Smooth muscle cell (in vitro differentiated cells): ENCODE measurements at regions not wholly inside any gene's neighbourhood (a gene's known extent, or its start where the extent isn't known, plus 50 kb on each side); places are given as distances from the start of the nearest gene placed in this dataset.

Experiments used
- DNase-seq: peaks from one replicate; lab custom pipeline; 2025; ENCODE audit not compliant: unreplicated experiment; lab: John Stamatoyannopoulos, UW
- H2AFZ ChIP-seq: fragments of 200-600 bp; sonication (generic); 2 replicates; pipeline ENCODE4 v1.6.0; 2016; ENCODE audit warnings: antibody characterized with exemption, low read depth, mild to moderate bottlenecking
- H3F3A ChIP-seq: fragments of 200-600 bp; sonication (generic); 2 replicates; pipeline ENCODE4 v1.6.0; 2017; ENCODE audit warnings: antibody characterized with exemption, low read depth
- H3K27ac ChIP-seq: fragments of 200-600 bp; sonication (generic); 2 replicates; pipeline ENCODE4 v1.5.1; 2016; ENCODE audit warnings: low read depth, mild to moderate bottlenecking
- H3K27me3 ChIP-seq: fragments of 200-600 bp; sonication (generic); 2 replicates; pipeline ENCODE4 v1.6.1; 2016; ENCODE audit warnings: low read depth, mild to moderate bottlenecking
- H3K36me3 ChIP-seq: fragments of 200-600 bp; sonication (generic); 2 replicates; pipeline ENCODE4 v1.5.1; 2016; ENCODE audit warnings: low read depth
- H3K4me1 ChIP-seq: fragments of 200-600 bp; sonication (generic); 2 replicates; pipeline ENCODE4 v1.5.1; 2016; ENCODE audit warnings: low read depth
- H3K4me2 ChIP-seq: fragments of 200-600 bp; sonication (generic); 2 replicates; pipeline ENCODE4 v1.6.0; 2016; ENCODE audit warnings: mild to moderate bottlenecking
- H3K4me3 ChIP-seq: fragments of 200-600 bp; sonication (generic); 2 replicates; pipeline ENCODE4 v1.5.1; 2016; ENCODE audit warnings: mild to moderate bottlenecking
- H3K79me2 ChIP-seq: fragments of 200-600 bp; sonication (generic); 2 replicates; pipeline ENCODE4 v1.6.0; 2016; ENCODE audit warnings: low read depth, mild to moderate bottlenecking
- H3K9ac ChIP-seq: fragments of 200-600 bp; sonication (generic); 2 replicates; pipeline ENCODE4 v1.6.0; 2016; ENCODE audit warnings: low read depth
- H3K9me3 ChIP-seq: fragments of 200-600 bp; sonication (generic); replicated peaks from 2 replicates; pipeline ENCODE4 v1.5.1; 2016; ENCODE audit warnings: low read depth
- H4K20me1 ChIP-seq: fragments of 200-600 bp; sonication (generic); 2 replicates; pipeline ENCODE4 v1.6.0; 2016; ENCODE audit warnings: low read depth
- CTCF ChIP-seq: fragments of 200-600 bp; sonication (generic); IDR thresholded peaks from 2 replicates; pipeline ENCODE4 v1.5.1; 2017; ENCODE audit warnings: borderline replicate concordance, mild to moderate bottlenecking, antibody characterized with exemption; ENCODE audit not compliant: insufficient read depth, poor library complexity, severe bottlenecking
- WGBS: methylation state at CpG from one replicate; pipeline ENCODE4 v1.1.7; 2016; ENCODE audit warnings: low lambda C conversion rate; 5-methylcytosine and 5-hydroxymethylcytosine counted together

DNA sequence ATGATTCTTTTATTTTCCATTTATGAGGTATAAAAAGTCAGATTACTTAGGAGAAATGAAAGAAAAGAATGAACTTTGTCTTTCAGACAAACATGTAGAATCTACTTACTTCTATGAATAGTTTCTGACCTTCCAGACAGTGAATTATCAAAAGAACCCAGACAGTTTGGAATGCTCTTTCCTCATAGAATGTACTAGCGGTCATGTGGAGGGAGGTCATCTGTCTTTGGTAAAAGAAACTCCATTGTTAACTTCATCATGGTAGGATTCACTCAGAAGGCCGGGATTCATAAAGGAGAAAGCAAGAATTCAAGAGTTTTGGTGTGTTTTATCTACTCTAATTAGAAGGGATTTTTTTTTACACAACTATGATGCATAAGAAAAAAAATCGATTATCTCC, 144.8 kb upstream of the ZNF804B start:
- no peaks in the 10 kb centered on the region for H3K4me1 ChIP-seq
- H3F3A ChIP-seq: no peaks in the 10 kb centered on the region
- H3K9me3 ChIP-seq: no peaks in the 10 kb centered on the region
- DNase-seq: no peak
- H3K79me2 ChIP-seq: no peaks in the 10 kb centered on the region
- no peak overlapping the region for H2AFZ ChIP-seq
- H3K9ac ChIP-seq: no peak overlapping the region
- no peak overlapping the region for H3K4me2 ChIP-seq
- 89% methylated on average over 3 of the region's 3 CpGs for WGBS
- H3K36me3 ChIP-seq: no peaks in the 10 kb centered on the region
- no peak overlapping the region for H3K27ac ChIP-seq
- no peak for TF ChIP-seq CTCF
- no peak overlapping the region for H3K4me3 ChIP-seq
- no peaks in the 10 kb centered on the region for H4K20me1 ChIP-seq
- no peaks in the 10 kb centered on the region for H3K27me3 ChIP-seq

GRCh38 chr7:88610942-88611341, 148.6 kb upstream of the ZNF804B start:
- Histone ChIP-seq H3K27me3 (no peaks in the 10 kb centered on the region), H3K4me2 (no peak overlapping the region), H2AFZ (no peak overlapping the region), H3K27ac (no peak overlapping the region), H3K9ac (no peak overlapping the region), H3F3A (no peaks in the 10 kb centered on the region), H3K79me2 (no peaks in the 10 kb centered on the region), H3K4me3 (no peak overlapping the region), H3K4me1 (no peaks in the 10 kb centered on the region), H4K20me1 (no peaks in the 10 kb centered on the region), H3K9me3 (no peaks in the 10 kb centered on the region), H3K36me3 (no peaks in the 10 kb centered on the region)
- no peak for DNase-seq
- TF ChIP-seq CTCF: no peak
- 84% methylated on average over 4 of the region's 4 CpGs for WGBS

DNA sequence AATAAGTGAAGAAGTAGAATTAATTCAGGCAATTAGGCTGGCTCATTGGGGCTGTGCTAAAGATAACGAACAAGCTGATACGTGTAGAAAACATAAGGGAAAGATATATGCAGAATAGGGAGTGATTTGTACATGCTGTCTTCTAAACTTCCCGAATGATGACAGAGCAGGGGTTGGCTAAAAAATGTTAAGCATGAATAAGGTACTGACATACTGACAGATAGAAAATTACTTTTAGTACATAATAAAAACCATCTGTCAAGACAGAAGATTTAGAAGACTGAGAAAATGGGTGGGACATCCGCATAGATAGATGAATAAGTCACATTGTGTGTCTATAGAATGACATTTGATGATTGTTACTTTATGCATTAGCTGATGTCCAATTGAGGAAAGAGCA, 158.8 kb upstream of the ZNF804B start:
- H3K36me3 ChIP-seq: no peaks in the 10 kb centered on the region
- H3K27ac ChIP-seq: no peak overlapping the region
- no peak for TF ChIP-seq CTCF
- H2AFZ ChIP-seq: no peak overlapping the region
- no peaks in the 10 kb centered on the region for H3K9me3 ChIP-seq
- H3K4me2 ChIP-seq: no peak overlapping the region
- WGBS: 92% methylated on average over 4 of the region's 4 CpGs
- peaks cover 6% of the 10 kb centered on the region for H3K4me1 ChIP-seq
- no peak overlapping the region for H3K4me3 ChIP-seq
- no peak for DNase-seq
- H3K27me3 ChIP-seq: no peaks in the 10 kb centered on the region
- no peaks in the 10 kb centered on the region for H4K20me1 ChIP-seq
- no peaks in the 10 kb centered on the region for H3F3A ChIP-seq
- H3K9ac ChIP-seq: no peak overlapping the region
- H3K79me2 ChIP-seq: no peaks in the 10 kb centered on the region

DNA sequence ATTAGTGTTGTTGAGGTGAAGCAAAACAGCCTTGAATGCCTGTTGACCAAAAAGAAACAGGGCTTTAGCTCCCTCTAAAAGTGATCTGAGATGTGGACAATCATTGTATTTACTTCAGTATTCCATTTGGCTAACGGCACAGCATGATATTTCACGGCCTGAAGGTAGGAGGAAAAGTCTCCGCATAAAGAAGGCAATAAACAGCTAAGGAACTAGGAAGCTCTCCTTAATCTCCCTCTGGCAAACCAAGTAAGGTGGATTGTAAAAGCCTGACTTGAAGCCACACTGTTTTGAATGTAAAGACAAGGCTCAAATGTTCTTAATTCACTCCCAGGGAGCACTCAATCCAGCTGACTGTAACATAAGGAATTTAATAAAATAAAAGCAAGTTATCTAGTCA, 160.0 kb upstream of the ZNF804B start:
- Histone ChIP-seq H3K36me3 (no peaks in the 10 kb centered on the region), H3K4me3 (no peak overlapping the region), H4K20me1 (no peaks in the 10 kb centered on the region), H3K79me2 (no peaks in the 10 kb centered on the region), H3K27ac (no peak overlapping the region), H3K4me2 (no peak overlapping the region), H3K4me1 (peaks cover 6% of the 10 kb centered on the region), H3K27me3 (no peaks in the 10 kb centered on the region), H2AFZ (no peak overlapping the region), H3K9ac (no peak overlapping the region), H3F3A (no peaks in the 10 kb centered on the region), H3K9me3 (no peaks in the 10 kb centered on the region)
- WGBS: 60% methylated on average over 3 of the region's 3 CpGs
- no peak for DNase-seq
- no peak for TF ChIP-seq CTCF
